ENCODE measurements at regions not wholly inside any gene's neighbourhood (a gene's known extent, or its start where the extent isn't known, plus 50 kb on each side); places are given as distances from the start of the nearest gene placed in this dataset.

DNA sequence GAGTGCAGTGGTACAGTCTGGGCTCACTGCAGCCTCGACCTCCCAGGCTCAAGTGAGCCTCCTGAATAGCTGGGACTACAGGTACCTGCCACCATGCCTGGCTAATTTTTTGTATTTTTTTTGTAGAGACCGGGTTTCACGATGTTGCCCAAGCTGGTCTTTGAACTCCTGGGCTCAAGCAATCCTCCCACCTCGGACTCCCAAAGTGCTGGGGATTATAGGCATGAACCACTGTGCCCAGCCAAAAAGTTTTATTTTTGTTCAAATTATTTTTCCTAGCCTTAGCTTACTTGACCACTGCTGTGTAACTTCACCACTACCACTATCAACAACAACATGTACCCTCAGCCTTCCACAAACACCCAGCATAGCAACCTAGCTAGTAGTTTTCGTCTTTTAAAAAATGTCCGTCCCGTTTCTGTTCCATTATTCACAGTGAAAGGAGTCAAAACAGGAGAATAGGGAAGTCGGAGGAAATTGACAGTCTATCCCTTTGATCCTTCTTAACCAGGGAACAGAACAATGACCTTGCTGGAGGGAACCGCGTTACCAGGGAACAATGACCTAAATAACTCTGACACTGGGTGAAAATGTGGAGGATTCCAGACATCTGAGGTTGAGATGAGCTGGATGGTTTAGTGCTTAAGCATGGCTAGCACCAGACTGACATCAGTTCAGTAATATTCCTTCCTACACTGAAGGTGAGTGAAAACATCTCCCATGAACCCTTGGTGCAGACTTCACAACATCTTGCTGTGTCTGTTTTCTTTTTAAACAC lies 69.2 kb upstream of the ARL4C start:
- Mint-ChIP-seq H3K4me1 (ENCODE audit: unreplicated experiment) (peaks cover 8% of the 10 kb centered on the region), H3K36me3 (ENCODE audit: low read depth, unreplicated experiment) (peaks cover 9% of the 10 kb centered on the region), H3K9me3 (ENCODE audit: unreplicated experiment) (peaks cover 8% of the 10 kb centered on the region), H3K27ac (ENCODE audit: unreplicated experiment) (peak overlapping the region; percentile 44), H3K4me3 (ENCODE audit: unreplicated experiment) (no peak overlapping the region), H3K27me3 (ENCODE audit: unreplicated experiment) (peaks cover 5% of the 10 kb centered on the region)
- TF ChIP-seq, protein P1, sequence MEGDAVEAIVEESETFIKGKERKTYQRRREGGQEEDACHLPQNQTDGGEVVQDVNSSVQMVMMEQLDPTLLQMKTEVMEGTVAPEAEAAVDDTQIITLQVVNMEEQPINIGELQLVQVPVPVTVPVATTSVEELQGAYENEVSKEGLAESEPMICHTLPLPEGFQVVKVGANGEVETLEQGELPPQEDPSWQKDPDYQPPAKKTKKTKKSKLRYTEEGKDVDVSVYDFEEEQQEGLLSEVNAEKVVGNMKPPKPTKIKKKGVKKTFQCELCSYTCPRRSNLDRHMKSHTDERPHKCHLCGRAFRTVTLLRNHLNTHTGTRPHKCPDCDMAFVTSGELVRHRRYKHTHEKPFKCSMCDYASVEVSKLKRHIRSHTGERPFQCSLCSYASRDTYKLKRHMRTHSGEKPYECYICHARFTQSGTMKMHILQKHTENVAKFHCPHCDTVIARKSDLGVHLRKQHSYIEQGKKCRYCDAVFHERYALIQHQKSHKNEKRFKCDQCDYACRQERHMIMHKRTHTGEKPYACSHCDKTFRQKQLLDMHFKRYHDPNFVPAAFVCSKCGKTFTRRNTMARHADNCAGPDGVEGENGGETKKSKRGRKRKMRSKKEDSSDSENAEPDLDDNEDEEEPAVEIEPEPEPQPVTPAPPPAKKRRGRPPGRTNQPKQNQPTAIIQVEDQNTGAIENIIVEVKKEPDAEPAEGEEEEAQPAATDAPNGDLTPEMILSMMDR (IDR thresholded peaks at IDR 0.05; ENCODE audit: unreplicated experiment), result no peak
- no peak for DNase-seq (ENCODE audit: low spot score)

DNA sequence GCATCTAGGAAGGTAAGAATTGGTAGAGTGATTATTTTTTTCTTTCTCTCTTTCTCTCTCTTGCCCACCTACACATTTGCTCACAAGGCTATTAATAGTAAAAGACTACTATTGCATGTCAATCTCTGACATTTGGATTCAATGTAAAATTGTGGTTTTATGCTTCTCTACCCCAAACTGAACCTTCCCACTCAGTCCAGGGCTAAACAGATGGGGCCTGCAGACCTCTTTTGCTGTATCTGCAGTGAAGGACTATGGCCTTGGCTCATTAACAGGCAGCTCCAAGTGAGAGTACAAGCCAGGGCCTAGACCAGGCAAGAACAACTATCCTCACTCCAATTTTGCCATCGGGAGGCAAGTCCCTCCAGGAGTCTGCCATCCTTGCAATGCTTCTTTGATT lies 68.3 kb upstream of the ARL4C start:
- H3K27me3 Mint-ChIP-seq (ENCODE audit: unreplicated experiment), result peaks cover 5% of the 10 kb centered on the region

DNA sequence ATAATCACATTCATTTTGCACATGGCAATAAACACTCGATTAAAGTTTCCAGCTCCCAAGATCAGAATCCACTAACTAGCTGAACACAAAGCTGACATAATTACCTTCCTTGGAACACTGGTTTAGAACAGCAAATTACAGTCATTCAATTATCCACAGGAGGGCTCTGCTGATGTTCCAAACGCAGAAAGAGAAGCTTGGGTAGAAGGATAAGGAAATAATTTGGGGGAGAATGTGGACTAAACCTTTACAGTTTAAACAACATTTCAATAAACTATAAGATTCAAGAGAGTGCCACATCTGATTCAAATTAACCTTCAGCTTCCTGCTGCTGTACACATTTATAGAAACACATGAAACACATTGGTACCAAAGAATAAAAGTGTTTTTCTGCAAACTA lies 67.8 kb upstream of the ARL4C start:
- Mint-ChIP-seq H3K27ac (ENCODE audit: unreplicated experiment) (no peak overlapping the region), H3K36me3 (ENCODE audit: low read depth, unreplicated experiment) (peaks cover 14% of the 10 kb centered on the region), H3K4me1 (ENCODE audit: unreplicated experiment) (peaks cover 8% of the 10 kb centered on the region), H3K27me3 (ENCODE audit: unreplicated experiment) (peaks cover 9% of the 10 kb centered on the region), H3K4me3 (ENCODE audit: unreplicated experiment) (no peak overlapping the region), H3K9me3 (ENCODE audit: unreplicated experiment) (peaks cover 9% of the 10 kb centered on the region)
- TF ChIP-seq, protein P1 (IDR thresholded peaks at IDR 0.05; ENCODE audit: unreplicated experiment), result no peak
- no peak for DNase-seq (ENCODE audit: low spot score)

More for the DNA sequence above, 68.3 kb upstream of the ARL4C start:
- H3K9me3 Mint-ChIP-seq (ENCODE audit: unreplicated experiment), result peaks cover 9% of the 10 kb centered on the region
- no peak for DNase-seq (ENCODE audit: low spot score)
- peaks cover 9% of the 10 kb centered on the region for H3K36me3 Mint-ChIP-seq (ENCODE audit: low read depth, unreplicated experiment)
- TF ChIP-seq, protein P1 (IDR thresholded peaks at IDR 0.05; ENCODE audit: unreplicated experiment), result no peak
- no peak overlapping the region for H3K27ac Mint-ChIP-seq (ENCODE audit: unreplicated experiment)
- peaks cover 8% of the 10 kb centered on the region for H3K4me1 Mint-ChIP-seq (ENCODE audit: unreplicated experiment)
- H3K4me3 Mint-ChIP-seq (ENCODE audit: unreplicated experiment), result no peak overlapping the region

DNA sequence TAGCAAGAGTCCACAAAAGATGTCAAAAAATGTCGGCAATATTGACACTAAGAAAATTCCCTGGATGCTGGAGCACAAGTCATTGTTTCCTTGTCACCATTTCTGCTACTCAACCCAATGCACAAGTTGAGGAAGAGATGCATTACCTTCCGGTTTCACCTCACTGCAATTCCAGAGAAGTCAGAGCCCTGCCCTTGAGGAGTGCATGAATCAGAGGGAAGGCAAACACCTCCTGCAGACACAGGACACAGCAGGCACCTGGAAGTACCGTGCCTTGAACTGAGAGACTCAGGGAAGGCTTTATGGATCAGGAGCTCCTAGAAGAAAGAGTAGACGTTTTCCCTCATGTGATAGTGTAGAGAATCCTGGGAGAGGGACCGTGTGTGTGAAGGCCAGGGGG lies 62.7 kb upstream of the ARL4C start:
- TF ChIP-seq, protein P1 (IDR thresholded peaks at IDR 0.05; ENCODE audit: unreplicated experiment), result no peak

DNA sequence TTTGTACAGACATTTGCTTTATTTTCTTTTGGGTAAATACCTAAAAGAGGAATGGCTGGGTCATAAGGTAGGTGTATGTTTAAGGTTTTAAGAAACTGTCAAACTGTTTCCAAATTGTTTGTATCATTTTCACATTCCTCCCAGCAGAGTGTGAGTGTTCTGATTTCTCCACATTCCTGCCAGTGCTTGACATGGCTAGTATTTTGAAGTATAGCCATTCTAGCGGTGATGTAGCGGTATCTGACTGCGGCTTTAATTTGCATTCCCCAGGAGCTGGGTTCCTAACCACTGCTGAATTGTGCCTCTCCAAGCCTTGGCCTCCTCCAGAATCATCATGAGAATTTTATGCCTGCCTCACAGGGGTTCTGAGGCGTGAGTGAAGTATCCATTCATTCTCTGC lies 61.8 kb upstream of the ARL4C start:
- peaks cover 14% of the 10 kb centered on the region for H3K27me3 Mint-ChIP-seq (ENCODE audit: unreplicated experiment)
- TF ChIP-seq, protein P1 (IDR thresholded peaks at IDR 0.05; ENCODE audit: unreplicated experiment), result no peak

More for the DNA sequence above, 62.7 kb upstream of the ARL4C start:
- peaks cover 16% of the 10 kb centered on the region for H3K36me3 Mint-ChIP-seq (ENCODE audit: low read depth, unreplicated experiment)
- no peaks in the 10 kb centered on the region for H3K4me1 Mint-ChIP-seq (ENCODE audit: unreplicated experiment)
- no peak for DNase-seq (ENCODE audit: low spot score)
- H3K9me3 Mint-ChIP-seq (ENCODE audit: unreplicated experiment), result peaks cover 9% of the 10 kb centered on the region
- no peak overlapping the region for H3K27ac Mint-ChIP-seq (ENCODE audit: unreplicated experiment)
- no peak overlapping the region for H3K4me3 Mint-ChIP-seq (ENCODE audit: unreplicated experiment)
- H3K27me3 Mint-ChIP-seq (ENCODE audit: unreplicated experiment), result peaks cover 14% of the 10 kb centered on the region

More for the DNA sequence above, 61.8 kb upstream of the ARL4C start:
- Mint-ChIP-seq H3K36me3 (ENCODE audit: low read depth, unreplicated experiment) (peaks cover 16% of the 10 kb centered on the region), H3K27ac (ENCODE audit: unreplicated experiment) (no peak overlapping the region), H3K9me3 (ENCODE audit: unreplicated experiment) (peaks cover 9% of the 10 kb centered on the region), H3K4me1 (ENCODE audit: unreplicated experiment) (no peaks in the 10 kb centered on the region), H3K4me3 (ENCODE audit: unreplicated experiment) (no peak overlapping the region)
- no peak for DNase-seq (ENCODE audit: low spot score)
